ENCODE measurements at regions not wholly inside any gene's neighbourhood (a gene's known extent, or its start where the extent isn't known, plus 50 kb on each side); places are given as distances from the start of the nearest gene placed in this dataset.

DNA sequence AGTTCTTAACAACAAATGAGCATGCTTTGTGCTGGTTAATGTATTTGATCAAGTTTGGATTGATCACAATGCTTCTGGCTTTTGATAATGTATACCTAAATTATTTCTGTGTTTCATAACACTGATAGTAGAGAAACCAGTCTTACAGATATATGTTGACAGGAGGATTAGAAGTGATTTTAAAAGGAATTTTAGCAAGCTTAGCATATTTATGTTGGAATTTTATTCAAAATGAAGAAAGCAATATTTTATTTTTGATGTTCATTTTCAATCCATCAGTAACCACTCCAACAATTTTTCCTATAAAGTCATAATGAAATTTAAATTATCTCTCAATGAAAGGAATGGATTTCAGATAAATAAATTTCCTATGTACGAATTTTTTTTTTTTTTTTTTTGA, 291.8 kb downstream of the HHIPL2 start:
- no peak for DNase-seq
- Histone ChIP-seq H3K27me3 (no peaks in the 10 kb centered on the region), H3K36me3 (no peaks in the 10 kb centered on the region), H3K27ac (no peak overlapping the region), H3K4me1 (no peaks in the 10 kb centered on the region), H3K9me3 (no peaks in the 10 kb centered on the region), H3K4me3 (no peak overlapping the region)
- intact Hi-C loops (cut with DNase I), result no loop called here
- 41 to 80% methylated on average over 1 of the region's 1 CpG for WGBS, 2 donors
- TF ChIP-seq POLR2A (IDR thresholded peaks at IDR 0.05), result no peak
- TF ChIP-seq POLR2AphosphoS5 (IDR thresholded peaks at IDR 0.05), result no peak
- TF ChIP-seq EP300 (IDR thresholded peaks at IDR 0.05), result no peak
- TF ChIP-seq, protein P1, sequence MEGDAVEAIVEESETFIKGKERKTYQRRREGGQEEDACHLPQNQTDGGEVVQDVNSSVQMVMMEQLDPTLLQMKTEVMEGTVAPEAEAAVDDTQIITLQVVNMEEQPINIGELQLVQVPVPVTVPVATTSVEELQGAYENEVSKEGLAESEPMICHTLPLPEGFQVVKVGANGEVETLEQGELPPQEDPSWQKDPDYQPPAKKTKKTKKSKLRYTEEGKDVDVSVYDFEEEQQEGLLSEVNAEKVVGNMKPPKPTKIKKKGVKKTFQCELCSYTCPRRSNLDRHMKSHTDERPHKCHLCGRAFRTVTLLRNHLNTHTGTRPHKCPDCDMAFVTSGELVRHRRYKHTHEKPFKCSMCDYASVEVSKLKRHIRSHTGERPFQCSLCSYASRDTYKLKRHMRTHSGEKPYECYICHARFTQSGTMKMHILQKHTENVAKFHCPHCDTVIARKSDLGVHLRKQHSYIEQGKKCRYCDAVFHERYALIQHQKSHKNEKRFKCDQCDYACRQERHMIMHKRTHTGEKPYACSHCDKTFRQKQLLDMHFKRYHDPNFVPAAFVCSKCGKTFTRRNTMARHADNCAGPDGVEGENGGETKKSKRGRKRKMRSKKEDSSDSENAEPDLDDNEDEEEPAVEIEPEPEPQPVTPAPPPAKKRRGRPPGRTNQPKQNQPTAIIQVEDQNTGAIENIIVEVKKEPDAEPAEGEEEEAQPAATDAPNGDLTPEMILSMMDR (IDR thresholded peaks at IDR 0.05), result no peak

DNA sequence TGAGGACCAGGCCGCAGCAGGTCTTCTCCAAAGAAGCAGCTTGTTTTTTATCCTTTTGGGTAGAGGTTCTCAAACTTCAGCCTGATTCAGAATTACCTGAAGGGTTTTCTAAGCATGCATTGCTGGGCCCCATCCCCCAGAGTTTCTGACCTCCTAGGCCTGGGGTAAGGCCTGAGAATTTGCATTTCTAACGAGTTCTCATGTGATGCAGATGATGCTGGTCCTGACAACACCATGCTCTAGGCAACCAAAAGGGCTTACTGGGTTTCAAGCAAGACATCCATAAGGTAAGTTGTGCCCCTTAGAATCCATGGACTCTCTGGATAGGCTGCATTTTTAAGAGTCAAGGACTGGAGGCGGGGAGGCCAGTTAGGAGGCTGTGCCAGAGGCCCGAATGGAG, 295.1 kb downstream of the HHIPL2 start:
- Histone ChIP-seq H3K4me1 (no peaks in the 10 kb centered on the region), H3K9me3 (no peaks in the 10 kb centered on the region), H3K27ac (no peak overlapping the region), H3K4me3 (no peak overlapping the region), H3K36me3 (no peaks in the 10 kb centered on the region), H3K27me3 (no peaks in the 10 kb centered on the region)
- intact Hi-C loops (cut with DNase I), result no loop called here
- no peak for DNase-seq
- 87 to 90% methylated on average over 4 of the region's 4 CpGs for WGBS, 2 donors
- TF ChIP-seq, protein P1 (IDR thresholded peaks at IDR 0.05), result no peak
- TF ChIP-seq POLR2AphosphoS5 (IDR thresholded peaks at IDR 0.05) (no peak), EP300 (IDR thresholded peaks at IDR 0.05) (no peak), POLR2A (IDR thresholded peaks at IDR 0.05) (no peak)

DNA sequence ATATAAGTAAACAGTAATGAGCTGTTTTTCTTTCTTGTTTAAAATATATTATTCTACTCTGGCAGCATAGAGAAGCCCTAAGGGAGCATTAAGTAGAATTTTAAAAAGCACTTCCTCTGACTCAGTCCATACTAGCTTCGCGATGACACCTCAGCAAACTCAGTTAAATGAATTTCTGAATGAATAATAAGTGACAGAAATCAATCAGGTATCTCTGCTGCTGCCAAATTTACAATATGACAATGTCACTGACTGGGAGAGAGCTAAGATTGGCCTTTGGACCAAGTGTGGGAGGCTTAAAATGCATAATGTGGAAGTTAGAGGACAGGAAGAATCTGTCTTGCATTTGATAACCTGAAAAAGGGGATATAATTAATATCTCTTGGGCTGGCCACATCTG, 296.1 kb downstream of the HHIPL2 start:
- intact Hi-C loops (cut with DNase I), result no loop called here
- Histone ChIP-seq H3K27ac (no peak overlapping the region), H3K36me3 (no peaks in the 10 kb centered on the region), H3K4me3 (no peak overlapping the region), H3K9me3 (no peaks in the 10 kb centered on the region), H3K4me1 (no peaks in the 10 kb centered on the region), H3K27me3 (no peaks in the 10 kb centered on the region)
- DNase-seq, result no peak
- TF ChIP-seq POLR2AphosphoS5 (IDR thresholded peaks at IDR 0.05) (no peak), POLR2A (IDR thresholded peaks at IDR 0.05) (no peak), EP300 (IDR thresholded peaks at IDR 0.05) (no peak)
- TF ChIP-seq, protein P1 (IDR thresholded peaks at IDR 0.05), result no peak
- WGBS, 2 donors, result 93 to 97% methylated on average over 2 of the region's 2 CpGs

DNA sequence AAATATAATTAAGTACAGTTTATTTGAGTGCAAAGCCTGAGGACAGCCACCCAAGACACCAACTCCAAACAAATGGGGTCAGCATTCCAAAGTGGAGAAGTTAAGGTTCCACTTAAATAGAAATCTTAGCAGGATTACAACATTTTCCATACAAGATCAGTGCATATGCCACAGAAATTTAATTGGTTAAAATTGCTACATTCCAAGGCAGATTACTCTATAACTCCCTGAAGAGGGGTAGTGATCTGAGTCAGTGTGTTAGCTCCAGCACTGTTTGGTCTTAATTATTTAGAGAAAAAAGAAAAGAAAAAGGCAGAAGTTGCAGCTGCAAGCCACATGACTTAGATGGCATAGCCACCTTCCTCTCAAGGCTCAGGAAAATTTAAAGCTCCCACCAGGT, 297.5 kb downstream of the HHIPL2 start:
- no peaks in the 10 kb centered on the region for H3K27me3 ChIP-seq
- DNase-seq, result no peak
- intact Hi-C loops (cut with DNase I), result no loop called here
- H3K9me3 ChIP-seq, result no peaks in the 10 kb centered on the region
- no peaks in the 10 kb centered on the region for H3K4me1 ChIP-seq
- TF ChIP-seq EP300 (IDR thresholded peaks at IDR 0.05) (no peak), POLR2AphosphoS5 (IDR thresholded peaks at IDR 0.05) (no peak), POLR2A (IDR thresholded peaks at IDR 0.05) (no peak)
- TF ChIP-seq, protein P1 (IDR thresholded peaks at IDR 0.05), result no peak
- H3K27ac ChIP-seq, result no peak overlapping the region
- no peak overlapping the region for H3K4me3 ChIP-seq
- no peaks in the 10 kb centered on the region for H3K36me3 ChIP-seq

DNA sequence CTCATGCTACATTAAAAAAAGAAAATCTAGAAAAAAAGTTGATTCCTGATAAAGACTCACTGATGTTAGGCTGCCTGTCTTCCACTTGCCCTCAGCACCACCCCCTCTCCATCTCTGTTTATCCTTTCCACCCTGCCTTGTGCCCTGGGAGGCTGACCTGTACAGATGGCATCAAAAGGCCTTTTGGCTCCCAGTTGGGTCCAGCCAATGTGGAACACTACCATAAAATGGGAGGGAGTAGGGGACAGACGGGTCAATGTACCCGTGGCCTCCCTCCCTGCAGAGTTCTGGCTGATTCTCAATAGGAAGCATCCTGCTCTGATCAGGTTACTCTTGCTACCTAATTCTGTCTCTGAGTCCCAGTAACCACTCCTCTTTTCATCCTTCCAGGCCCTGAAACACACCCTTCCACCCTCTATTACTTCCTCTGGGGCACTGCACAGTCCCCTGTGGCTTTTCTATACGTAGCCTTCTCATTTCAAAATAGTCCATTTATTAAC, 300.0 kb downstream of the HHIPL2 start:
- H3K27me3 ChIP-seq, result no peaks in the 10 kb centered on the region
- 59 to 66% methylated on average over 3 of the region's 3 CpGs for WGBS, 2 donors
- no peak for DNase-seq
- H3K4me3 ChIP-seq, result no peak overlapping the region
- TF ChIP-seq, protein P1 (IDR thresholded peaks at IDR 0.05), result no peak
- TF ChIP-seq POLR2A (IDR thresholded peaks at IDR 0.05) (no peak), POLR2AphosphoS5 (IDR thresholded peaks at IDR 0.05) (no peak), EP300 (IDR thresholded peaks at IDR 0.05) (no peak)
- H3K27ac ChIP-seq, result no peak overlapping the region
- intact Hi-C loops (cut with DNase I), result no loop called here
- H3K9me3 ChIP-seq, result no peaks in the 10 kb centered on the region
- no peaks in the 10 kb centered on the region for H3K36me3 ChIP-seq
- no peaks in the 10 kb centered on the region for H3K4me1 ChIP-seq

Data from sigmoid colon (tissue), 6 donors.